Activated B cell treated with CpG ODN at 0.5 μM for 24 hours (primary cell): ENCODE measurements at regions not wholly inside any gene's neighbourhood (a gene's known extent, or its start where the extent isn't known, plus 50 kb on each side); places are given as distances from the start of the nearest gene placed in this dataset.

Source experiments
- ATAC-seq: fragments of 200-7000 bp; cut with Tn5 transposase; one replicate; pipeline ENCODE4 v1.10.0; 2021; ENCODE audit warnings: low read depth, mild to moderate bottlenecking, moderate library complexity
- CTCF ChIA-PET: fragments of 350-600 bp; sonication (Branson Sonifier 250); formaldehyde crosslinking; loops from one replicate; lab custom pipeline; 2021; ENCODE audit warnings: antibody characterized with exemption; lab: Charles Lee
- POLR2A ChIA-PET: fragments of 350-600 bp; sonication (Branson Sonifier 250); formaldehyde crosslinking; loops from one replicate; lab custom pipeline; 2021; ENCODE audit warnings: antibody characterized with exemption; lab: Charles Lee
- DNase-seq: peaks from one replicate; pipeline ENCODE4 v3.0.0; 2022
- H3K27ac Mint-ChIP-seq: one replicate; pipeline ENCODE4 v1.8.0; 2020; ENCODE audit warnings: mixed read lengths
- H3K27me3 Mint-ChIP-seq: one replicate; pipeline ENCODE4 v1.8.0; 2021; ENCODE audit warnings: mixed read lengths
- H3K36me3 Mint-ChIP-seq: one replicate; pipeline ENCODE4 v1.8.0; 2021; ENCODE audit warnings: low read depth, mixed read lengths
- H3K4me1 Mint-ChIP-seq: one replicate; pipeline ENCODE4 v1.8.0; 2021; ENCODE audit warnings: mixed read lengths
- H3K4me3 Mint-ChIP-seq: one replicate; pipeline ENCODE4 v1.8.0; 2020; ENCODE audit warnings: mild to moderate bottlenecking, mixed read lengths
- H3K9me3 Mint-ChIP-seq: one replicate; pipeline ENCODE4 v1.8.0; 2020; ENCODE audit warnings: mixed read lengths
- CTCF ChIP-seq: fragments of 200-600 bp; IDR thresholded peaks from one replicate; pipeline ENCODE4 v1.8.0; 2022; ENCODE audit warnings: antibody characterized with exemption, mild to moderate bottlenecking
- intact Hi-C: fragments of 100-400 bp; cut with micrococcal nuclease; formaldehyde crosslinking; loops from one replicate; pipeline ENCODE4 v1.15.1; 2024

- Mint-ChIP-seq H3K36me3 (no peaks in the 10 kb centered on the region), H3K4me1 (no peaks in the 10 kb centered on the region), H3K27ac (no peak overlapping the region), H3K9me3 (no peaks in the 10 kb centered on the region), H3K4me3 (no peak overlapping the region), H3K27me3 (no peaks in the 10 kb centered on the region)
- no peak for TF ChIP-seq CTCF
- ChIA-PET CTCF (no interaction called here), POLR2A (no interaction called here)
- ATAC-seq: no peak
- no peak for DNase-seq
- intact Hi-C loops: no loop called here
Observed at GRCh38 chr3:30141927-30142326, 464.5 kb upstream of the TGFBR2 start.

- DNase-seq (no peak), ATAC-seq (no peak)
- intact Hi-C loops: no loop called here
- Mint-ChIP-seq H3K27ac (no peak overlapping the region), H3K36me3 (no peaks in the 10 kb centered on the region), H3K9me3 (no peaks in the 10 kb centered on the region), H3K27me3 (no peaks in the 10 kb centered on the region), H3K4me3 (no peak overlapping the region), H3K4me1 (no peaks in the 10 kb centered on the region)
- POLR2A ChIA-PET: no interaction called here
- CTCF ChIA-PET: no interaction called here
- TF ChIP-seq CTCF: no peak
Observed at GRCh38 chr3:30142946-30143345, 463.5 kb upstream of the TGFBR2 start.

GRCh38 chr3:30145281-30145680 is 461.1 kb upstream of the TGFBR2 start:
- H3K27me3 Mint-ChIP-seq: no peaks in the 10 kb centered on the region
- H3K36me3 Mint-ChIP-seq: no peaks in the 10 kb centered on the region
- intact Hi-C loops: no loop called here
- no peak overlapping the region for H3K4me3 Mint-ChIP-seq
- H3K4me1 Mint-ChIP-seq: no peaks in the 10 kb centered on the region
- POLR2A ChIA-PET: no interaction called here
- TF ChIP-seq CTCF: no peak
- H3K27ac Mint-ChIP-seq: no peak overlapping the region
- CTCF ChIA-PET: no interaction called here
- no peaks in the 10 kb centered on the region for H3K9me3 Mint-ChIP-seq
- ATAC-seq (no peak), DNase-seq (no peak)

- H3K4me3 Mint-ChIP-seq: no peak overlapping the region
- no peaks in the 10 kb centered on the region for H3K27me3 Mint-ChIP-seq
- H3K9me3 Mint-ChIP-seq: no peaks in the 10 kb centered on the region
- no peak for ATAC-seq
- ChIA-PET POLR2A (no interaction called here), CTCF (no interaction called here)
- DNase-seq: no peak
- intact Hi-C loops: no loop called here
- no peak overlapping the region for H3K27ac Mint-ChIP-seq
- H3K36me3 Mint-ChIP-seq: no peaks in the 10 kb centered on the region
- no peaks in the 10 kb centered on the region for H3K4me1 Mint-ChIP-seq
- TF ChIP-seq CTCF: no peak
Observed at GRCh38 chr3:30146978-30147377, 459.4 kb upstream of the TGFBR2 start.

- intact Hi-C loops: no loop called here
- H3K4me3 Mint-ChIP-seq: no peak overlapping the region
- H3K27ac Mint-ChIP-seq: no peak overlapping the region
- H3K9me3 Mint-ChIP-seq: no peaks in the 10 kb centered on the region
- POLR2A ChIA-PET: no interaction called here
- peaks cover 9% of the 10 kb centered on the region for H3K27me3 Mint-ChIP-seq
- H3K4me1 Mint-ChIP-seq: no peaks in the 10 kb centered on the region
- ATAC-seq (no peak), DNase-seq (no peak)
- no peak for TF ChIP-seq CTCF
- H3K36me3 Mint-ChIP-seq: no peaks in the 10 kb centered on the region
- CTCF ChIA-PET: no interaction called here
Observed at GRCh38 chr3:30154853-30155252, 451.5 kb upstream of the TGFBR2 start.
